GM12872 (cell line): ENCODE measurements at regions not wholly inside any gene's neighbourhood (a gene's known extent, or its start where the extent isn't known, plus 50 kb on each side); places are given as distances from the start of the nearest gene placed in this dataset.

Source experiments
- CTCF ChIP-seq: IDR thresholded peaks from 3 replicates; pipeline ENCODE4 v1.5.1; 2011; ENCODE audit warnings: low read depth, mild to moderate bottlenecking, low read length, moderate library complexity; ENCODE audit not compliant: insufficient read depth

GRCh38 chr1:189774721-189775287 is 702.9 kb downstream of the BRINP3 start:
- no peak for TF ChIP-seq CTCF

- no peak for TF ChIP-seq CTCF
Measured at GRCh38 chr1:189775343-189775742, 702.3 kb downstream of the BRINP3 start.

- no peak for TF ChIP-seq CTCF
Measured at GRCh38 chr1:189779034-189779433, 698.6 kb downstream of the BRINP3 start.

GRCh38 chr1:189782295-189782694 is 695.4 kb downstream of the BRINP3 start:
- no peak for TF ChIP-seq CTCF

GRCh38 chr1:189783456-189783855 is 694.2 kb downstream of the BRINP3 start:
- TF ChIP-seq CTCF: no peak

GRCh38 chr1:189786761-189787160 is 690.9 kb downstream of the BRINP3 start:
- TF ChIP-seq CTCF: no peak

- TF ChIP-seq CTCF: no peak
Measured at GRCh38 chr1:189787201-189787600, 690.5 kb downstream of the BRINP3 start.
